GM21423 (cell line): ENCODE measurements at regions not wholly inside any gene's neighbourhood (a gene's known extent, or its start where the extent isn't known, plus 50 kb on each side); places are given as distances from the start of the nearest gene placed in this dataset.
"Not testable (repeated sequence)": the region's sequence is repeated elsewhere in the genome, so short reads cannot be mapped to it uniquely, and the experiment has no call there.

ENCODE experiments used
- ATAC-seq: cut with Tn5 transposase; IDR thresholded peaks from one replicate; pipeline ENCODE4 v1.9.1; 2021; ENCODE audit warnings: mild to moderate bottlenecking, moderate library complexity; ENCODE audit not compliant: unreplicated experiment

DNA sequence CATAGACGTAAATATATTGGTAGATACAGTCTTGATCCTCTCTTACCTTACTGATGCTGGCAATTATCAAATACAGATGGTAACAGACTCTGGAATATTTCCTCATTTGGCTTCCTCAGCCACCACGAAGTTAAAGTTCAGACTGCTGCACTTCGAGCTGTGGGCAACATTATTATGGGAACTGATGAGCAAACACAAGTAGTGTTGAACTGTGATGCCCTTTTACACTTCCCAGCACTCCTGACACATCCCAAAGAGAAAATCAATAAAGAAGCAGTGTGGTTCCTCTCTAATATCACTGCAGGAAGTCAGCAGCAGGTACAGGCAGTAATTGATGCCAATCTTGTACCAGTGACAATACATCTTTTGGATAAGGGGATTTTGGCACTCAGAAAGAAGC is 162.7 kb upstream of the NT5E start:
- ATAC-seq = no peak

DNA sequence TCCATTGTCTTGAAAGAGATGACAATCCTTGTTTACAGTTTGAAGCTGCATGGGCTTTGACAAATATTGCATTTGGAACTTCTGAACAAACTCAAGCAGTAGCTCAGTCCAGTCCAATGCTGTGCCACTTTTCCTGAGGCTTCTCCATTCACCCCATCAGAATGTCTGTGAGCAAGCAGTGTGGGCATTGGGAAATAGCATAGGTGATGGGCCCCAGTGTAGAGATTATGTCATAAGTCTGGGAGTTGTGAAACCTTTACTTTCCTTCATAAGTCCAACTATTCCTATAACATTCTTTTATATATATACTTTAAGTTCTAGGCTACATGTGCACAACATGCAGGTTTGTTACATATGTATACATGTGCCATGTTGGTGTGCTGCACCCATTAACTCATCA is 163.4 kb upstream of the NT5E start:
- ATAC-seq = not testable (repeated sequence)

DNA sequence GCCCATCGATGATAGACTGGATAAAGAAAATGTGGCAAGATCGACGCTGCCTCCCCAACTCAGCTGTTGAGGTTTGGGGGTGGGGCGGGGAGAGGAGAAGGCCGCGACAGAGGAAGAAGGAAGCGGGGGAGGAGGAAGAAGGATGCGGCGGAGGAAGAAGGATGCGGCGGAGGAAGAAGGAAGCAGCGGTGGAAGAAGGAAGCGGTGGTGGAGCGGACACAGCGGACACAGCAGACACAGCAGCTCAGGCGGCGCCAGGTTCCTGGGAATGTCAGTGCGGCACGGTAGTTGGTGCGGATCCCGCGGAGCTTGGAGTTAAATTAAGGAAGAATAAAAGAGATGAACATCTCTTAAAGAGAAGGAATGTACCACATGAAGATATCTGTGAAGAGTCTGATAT is 163.9 kb upstream of the NT5E start:
- ATAC-seq = no peak

DNA sequence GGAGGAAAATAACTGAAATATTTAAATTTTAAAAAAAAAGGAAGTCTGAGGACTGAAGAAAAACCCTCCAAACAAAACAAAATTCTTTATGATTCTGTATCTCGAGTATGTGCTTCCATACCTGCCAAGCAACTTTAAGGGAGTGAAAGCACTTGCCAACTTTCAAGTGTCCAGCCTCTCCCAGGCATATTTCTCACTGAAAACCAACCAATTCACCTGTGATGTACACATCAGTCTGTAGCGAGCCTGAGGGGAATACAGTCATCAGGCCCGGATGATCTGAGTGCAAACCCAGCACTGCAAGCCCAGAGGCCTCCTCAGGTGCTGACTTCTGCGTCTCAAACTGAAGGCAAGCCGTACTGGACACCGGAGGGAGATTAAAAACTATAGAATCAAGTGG is 164.8 kb upstream of the NT5E start:
- ATAC-seq = no peak

DNA sequence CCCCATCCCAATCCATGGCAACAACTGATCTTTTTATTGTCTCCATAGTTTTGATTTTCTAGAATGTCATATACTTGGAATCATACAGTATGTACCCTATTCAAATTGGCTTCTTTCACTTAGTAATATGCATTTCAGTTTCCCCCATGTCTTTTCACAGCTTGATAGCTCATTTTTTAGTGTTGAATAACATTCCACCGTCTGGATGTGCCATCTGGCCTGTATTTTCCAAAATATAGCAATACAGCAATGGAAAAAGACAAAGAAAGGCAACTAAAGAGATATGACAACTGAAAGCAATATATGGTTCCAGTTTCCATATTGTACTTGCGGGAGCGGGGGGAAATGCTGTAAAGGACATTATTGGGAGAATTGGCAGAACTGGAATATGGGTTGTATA is 166.4 kb upstream of the NT5E start:
- no peak for ATAC-seq

DNA sequence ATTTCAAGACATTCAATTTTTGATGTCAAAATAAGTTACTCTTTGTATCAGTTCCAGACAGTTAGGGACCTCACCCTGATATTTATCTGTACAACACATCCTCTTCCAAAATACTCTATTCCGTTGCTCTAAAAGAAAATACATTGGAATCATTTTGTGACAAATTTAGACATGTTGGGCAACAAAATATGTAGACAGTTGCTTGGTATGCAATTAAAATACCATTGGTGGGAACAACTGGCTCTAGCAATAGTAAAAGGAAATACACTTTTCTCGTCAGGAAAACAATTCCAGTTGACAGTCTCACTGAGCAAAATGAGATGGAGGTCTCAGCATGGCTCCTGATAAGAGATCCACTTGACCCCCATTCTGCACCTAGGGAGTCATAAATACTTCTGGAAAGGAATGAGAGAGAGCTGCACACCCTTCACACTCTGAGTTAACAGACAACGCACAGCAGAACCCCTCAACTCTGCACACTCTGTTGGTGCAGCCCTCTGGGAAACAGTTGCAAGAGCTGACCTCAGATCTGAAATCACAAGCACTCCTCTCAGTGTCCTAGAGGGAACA is 171.3 kb upstream of the NT5E start:
- no peak for ATAC-seq

DNA sequence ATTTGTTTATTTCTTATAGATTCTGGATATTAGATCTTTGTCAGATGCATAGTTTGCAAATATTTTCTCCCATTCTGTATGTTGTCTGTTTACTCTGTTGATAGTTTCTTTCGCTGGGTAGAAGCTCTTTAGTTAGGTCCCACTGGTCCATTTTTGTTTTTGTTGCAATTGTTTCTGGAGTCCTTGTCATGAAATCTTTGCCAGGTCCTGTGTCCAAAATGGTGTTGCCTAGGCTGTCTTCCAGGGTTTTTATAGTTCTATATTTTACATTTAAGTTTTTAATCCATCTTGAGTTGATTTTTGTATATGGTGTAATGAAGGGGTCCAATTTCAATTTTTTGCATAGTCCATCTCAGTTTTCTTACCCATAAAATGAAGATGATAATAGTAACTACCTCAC is 173.9 kb upstream of the NT5E start:
- not testable (repeated sequence) for ATAC-seq

DNA sequence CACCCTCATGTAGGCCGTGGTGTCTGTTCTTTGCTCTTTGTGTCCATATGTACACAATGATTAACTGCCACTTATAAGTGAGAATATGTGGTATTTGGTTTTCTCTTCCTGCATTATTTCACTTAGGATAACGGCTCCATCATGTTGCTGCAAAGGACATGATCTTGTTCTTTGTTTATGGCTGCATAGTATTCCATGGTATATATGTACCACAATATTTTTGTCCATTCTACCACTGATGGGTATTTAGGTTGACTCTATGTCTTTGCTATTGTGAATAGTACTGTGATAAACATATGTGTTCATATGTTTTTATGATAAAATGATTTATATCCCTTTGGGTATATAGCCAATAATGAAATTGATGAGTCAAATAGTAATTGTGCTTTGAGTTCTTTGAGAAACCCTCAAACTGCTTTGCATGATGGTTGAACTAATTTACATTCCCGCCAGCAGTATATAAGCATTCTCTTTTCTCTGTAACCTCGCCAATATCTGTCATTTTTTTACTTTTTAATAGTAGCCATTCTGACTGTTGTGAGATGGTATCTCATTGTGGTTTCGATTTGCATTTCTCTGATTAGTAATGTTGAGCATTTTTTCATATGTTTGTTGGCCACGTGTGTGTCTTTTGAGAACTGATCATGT is 174.4 kb upstream of the NT5E start:
- ATAC-seq = no peak

DNA sequence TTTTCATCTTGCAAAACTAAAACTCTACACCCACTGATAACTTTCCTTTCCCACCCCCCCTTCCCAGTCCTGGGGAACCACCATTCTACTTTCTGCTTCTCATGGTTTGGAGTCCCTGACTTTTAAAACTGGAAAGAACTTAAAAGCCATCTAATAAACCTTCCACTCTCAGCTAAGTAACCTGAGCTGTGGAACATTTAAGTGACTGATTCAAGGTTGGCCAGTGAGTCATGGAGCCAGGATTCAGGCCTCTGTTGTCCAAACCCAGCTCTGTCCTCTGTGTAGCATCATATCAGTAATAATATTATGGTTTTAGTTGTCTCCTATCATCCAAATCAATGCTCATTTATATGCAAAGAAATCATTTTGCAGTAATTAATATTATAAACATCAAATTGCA is 176.0 kb upstream of the NT5E start:
- no peak for ATAC-seq

DNA sequence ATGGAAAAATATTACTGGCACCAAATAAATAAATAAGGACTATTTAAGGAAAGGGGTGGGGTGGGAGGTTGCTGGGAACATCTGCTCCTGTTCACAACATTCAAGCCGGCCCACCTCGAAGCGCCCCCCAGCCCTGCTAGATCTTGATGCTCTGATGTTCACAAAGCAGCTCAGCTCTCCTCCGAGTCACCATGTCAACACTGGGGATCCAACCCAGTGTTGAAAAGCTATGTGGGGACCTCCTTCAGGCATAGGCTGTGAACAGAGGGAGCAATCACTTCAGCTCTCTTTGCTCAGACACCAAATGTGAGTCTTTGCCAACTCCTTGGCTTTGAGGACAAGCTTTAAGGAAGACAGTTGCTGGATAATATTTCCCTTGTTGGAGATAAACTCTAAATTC is 176.8 kb upstream of the NT5E start:
- ATAC-seq = no peak

DNA sequence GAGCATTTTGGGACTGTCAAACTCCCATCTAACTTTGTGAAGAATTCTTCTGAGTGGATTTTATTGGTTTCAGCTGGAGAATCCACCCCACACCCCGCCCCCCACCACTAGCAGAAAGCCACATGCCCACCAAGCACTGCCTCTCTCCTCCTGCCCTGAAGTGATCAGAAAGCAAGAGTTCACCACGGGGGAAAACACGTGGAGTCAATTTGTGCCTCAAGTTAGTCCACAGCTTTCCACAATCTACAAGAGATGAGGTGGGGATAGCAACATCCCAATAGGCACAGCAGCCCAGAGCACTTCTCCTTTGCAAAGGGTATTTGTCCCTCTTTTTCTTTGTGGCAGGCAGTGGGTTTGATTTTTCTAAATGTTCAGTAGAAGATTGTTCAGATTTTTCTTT is 177.3 kb upstream of the NT5E start:
- no peak for ATAC-seq

DNA sequence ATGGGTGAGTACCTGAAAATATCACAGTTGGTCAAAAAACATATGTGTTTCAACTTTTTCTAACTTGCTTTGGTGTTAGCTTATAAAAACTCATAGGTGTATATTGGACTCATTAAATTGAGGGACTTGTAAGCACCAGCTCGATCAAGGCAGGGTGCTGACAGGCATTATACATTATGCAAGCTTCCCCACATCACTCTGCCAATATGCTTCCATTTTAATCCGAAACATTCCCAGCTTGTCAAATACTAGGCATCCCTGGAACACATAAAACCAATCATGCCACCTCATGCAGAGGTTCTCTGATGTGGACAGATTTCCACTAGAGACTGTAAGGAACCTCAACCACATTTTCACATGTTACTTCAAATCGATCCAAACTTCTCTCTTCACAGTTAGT is 187.3 kb upstream of the NT5E start:
- no peak for ATAC-seq

DNA sequence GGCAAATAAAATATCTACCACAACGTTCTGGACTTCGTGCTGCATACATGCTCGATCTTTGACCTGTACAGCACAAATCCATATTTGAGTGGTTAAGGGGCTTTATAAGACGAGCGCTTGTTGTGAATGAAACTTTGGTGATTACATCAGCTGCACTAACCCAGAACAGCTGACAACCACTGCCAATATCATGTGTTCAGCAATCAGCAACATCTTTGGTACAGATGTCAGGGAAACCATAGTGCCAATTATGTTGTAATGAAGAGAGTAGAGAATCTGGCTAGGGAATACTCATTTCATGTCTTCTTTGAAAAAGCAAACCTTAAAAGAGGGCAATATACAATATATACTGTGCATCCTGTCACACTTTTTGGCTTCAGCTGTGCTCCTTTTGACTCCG is 188.6 kb upstream of the NT5E start:
- no peak for ATAC-seq

DNA sequence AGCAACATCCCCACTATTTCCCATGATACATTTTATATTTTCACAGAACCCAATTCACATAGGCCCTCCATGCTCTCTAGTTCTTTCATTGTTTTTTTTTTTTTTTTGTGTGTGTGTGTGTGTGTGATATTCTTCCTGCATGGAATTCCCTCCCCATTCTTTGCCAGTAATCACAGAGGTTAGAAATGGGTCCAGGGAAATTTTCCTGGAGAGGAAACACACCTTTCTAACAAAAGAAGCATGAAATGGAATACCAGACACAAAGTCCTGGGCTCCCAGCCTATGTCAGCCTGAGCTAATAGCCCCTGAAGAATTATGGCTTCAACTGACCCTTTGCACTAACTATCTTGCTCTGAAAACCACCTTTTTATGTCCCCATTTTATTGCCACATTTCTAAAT is 194.2 kb upstream of the NT5E start:
- no peak for ATAC-seq

DNA sequence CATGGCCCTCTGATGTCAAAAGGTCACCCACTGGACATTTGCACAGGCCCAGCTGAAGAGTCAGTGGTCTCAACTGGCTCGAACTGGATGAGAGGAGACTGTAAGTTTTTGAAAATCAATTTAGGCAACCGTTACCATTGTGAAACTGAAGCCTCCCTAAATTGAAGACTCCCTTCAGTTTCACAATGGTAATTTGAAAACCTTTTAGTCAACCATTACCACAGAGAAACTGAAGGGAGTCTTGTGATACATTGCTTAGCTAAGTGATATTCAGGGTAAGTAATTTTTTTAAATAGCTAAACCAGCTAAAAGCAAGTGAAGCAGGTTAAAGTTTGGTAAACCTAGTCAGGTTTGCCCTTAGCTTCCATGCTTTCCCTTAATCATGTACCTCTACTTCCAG is 197.3 kb upstream of the NT5E start:
- ATAC-seq = no peak

DNA sequence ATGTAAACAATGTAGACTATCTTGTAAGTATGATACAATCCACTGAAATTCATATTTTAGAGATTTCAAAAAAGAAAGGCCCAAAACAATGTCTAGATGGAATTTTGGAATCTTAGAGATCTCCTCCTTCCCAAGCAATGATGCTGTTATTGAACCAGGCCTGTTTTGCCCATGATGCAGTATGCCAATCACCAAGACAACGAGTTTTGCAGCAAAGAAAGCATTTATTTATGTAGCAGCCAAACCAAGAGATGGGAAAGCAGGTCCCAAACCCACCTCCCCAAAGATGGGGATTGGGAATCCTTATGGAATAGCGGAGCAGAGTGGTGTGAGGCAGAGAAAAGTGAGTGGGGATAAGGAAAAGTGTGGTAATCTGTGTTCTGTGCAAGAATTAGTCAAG is 197.8 kb upstream of the NT5E start:
- ATAC-seq = no peak

DNA sequence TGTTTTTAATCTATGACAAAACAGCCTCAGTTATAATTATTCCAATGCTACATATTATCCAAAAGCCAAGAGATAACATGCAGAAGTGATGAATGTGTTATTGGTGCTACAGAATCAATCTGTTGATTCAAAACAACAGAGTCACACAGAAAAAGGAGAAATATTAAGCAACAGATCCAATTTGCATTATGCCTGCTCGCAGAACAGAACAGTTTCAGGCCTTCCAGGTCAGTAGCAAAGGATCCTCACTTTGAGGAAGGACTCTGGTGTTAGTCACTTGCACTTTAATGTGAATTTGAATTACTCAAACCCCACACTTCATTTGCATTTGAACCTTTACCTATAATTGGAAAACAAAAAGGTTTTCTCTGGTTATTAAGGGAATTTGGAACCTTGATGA is 198.6 kb upstream of the NT5E start:
- no peak for ATAC-seq

DNA sequence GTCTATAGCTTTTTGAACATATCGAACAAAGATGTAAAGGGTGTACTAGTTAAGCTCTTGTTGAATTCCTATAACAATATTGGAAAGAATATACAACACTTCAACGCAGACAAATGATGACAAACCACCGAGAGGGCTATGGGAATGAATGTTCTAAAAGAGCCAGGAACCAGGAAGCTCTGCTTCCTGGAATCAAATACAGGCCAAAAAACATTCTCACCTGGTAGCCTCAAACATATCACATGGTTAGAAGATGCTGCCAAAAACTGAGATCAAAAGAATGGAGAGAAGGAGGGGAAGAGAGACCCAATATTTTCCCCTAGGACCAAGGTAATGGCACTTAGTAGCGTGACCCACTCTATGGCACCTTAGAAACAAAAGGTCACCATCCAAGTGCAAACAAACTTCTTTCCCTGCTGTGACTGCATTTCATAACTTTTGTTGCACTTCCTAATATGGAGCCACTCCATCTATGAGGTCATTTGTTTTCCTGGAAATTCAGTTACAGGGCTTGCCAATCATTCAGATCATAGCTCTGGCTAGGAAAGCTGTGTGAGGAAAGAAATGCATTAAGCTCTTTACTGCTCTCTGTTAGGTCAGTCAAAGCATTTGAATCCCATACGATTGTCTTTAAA is 199.2 kb upstream of the NT5E start:
- no peak for ATAC-seq

DNA sequence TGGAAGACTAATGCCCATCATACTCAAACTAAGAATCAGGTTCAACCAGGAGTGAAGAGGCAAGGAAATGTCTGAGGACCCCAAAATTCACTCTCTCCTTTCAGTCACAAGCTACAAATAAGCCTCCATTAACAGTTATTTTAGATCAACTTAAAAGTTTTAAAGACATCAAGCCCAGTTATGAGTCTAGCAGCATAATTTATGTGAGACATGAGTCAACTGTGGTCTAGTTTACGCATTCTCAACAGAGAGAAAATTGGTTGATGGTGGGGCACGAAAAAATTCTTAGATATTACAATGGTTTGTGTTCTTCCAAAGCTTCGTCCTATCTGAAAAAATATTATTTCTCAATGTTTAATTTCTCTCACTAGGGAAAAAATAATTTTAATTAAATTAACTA is 204.9 kb upstream of the NT5E start:
- no peak for ATAC-seq

DNA sequence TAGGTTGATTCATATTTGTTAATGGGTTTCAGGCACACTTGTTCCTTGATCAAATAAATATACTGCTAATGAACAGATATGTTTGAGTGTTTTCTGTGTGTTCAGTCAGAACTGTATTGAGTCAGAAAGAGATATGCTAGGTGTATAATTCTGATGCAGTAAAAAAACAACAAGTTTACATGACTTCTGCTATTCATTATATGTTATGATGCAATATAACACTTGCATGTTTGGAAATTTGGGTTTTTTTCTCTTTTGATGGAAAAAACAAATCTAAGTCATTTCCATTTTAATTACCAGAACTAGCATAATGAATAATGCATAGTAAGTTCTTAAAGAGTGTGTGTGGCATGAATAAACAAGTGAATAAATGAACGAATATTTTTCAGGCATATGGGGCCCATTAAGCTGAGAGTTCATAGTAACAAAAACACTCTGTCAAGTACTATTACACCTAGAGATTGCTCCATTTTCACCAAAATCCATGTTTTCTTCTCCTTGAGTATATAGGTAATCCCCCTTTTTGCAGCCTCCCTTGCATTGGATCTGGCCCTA is 208.3 kb upstream of the NT5E start:
- ATAC-seq = no peak

DNA sequence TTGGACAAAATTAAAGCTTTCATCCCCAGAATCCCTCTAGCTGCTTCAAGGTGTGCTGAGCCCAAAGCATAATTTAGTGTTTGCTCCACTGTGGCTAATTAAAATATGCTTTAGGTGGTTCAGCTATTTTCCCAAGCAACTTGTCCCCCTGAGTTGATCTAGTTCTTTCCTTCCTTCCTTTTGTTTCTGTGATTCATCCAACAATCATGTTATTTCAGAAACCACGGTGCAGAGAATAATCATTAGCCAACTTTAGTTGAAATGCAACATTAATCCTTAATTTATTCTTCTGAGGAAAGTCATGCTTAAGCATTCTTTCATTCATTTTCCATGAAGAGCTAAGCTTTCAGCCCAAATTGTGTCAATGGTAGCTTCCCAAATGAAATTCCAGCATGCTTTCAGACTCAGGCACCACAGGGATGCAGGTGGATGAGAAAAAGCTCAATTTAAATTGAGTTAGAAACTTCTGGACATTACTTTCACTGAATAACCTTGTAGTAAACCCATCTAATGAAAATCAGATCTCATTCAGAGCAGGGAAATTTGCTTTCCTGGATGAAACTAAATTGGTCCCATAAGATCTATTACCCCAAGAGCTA is 209.0 kb upstream of the NT5E start:
- no peak for ATAC-seq

DNA sequence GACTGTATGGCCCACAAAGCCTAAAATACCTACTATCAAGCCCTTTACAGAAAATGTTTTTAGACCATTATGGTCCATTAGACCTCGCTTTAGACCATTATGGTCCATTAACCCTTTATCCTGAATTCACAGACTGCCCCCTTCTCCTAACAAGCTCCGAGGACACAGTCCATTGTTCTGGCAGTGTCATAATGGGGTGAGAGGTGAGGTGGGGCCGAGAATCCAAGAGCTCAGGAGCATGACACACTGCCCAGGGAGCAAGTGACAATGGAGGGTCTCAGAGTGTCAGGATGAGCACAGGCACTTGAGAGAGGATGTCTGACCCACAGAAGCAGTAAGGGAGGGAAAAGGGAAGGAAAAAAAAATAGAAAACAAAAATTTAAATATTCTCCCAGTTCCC is 212.4 kb upstream of the NT5E start:
- no peak for ATAC-seq
